Fibroblast of the conjunctiva (primary cell): ENCODE measurements at regions not wholly inside any gene's neighbourhood (a gene's known extent, or its start where the extent isn't known, plus 50 kb on each side); places are given as distances from the start of the nearest gene placed in this dataset.

Experiments used
- DNase-seq: peaks from one replicate; pipeline ENCODE4 v3.0.0-alpha.2; 2010; ENCODE audit warnings: low read depth

- no peak for DNase-seq
Measured at GRCh38 chr7:27299861-27300260, 57.3 kb downstream of the EVX1 start.

GRCh38 chr7:27300421-27300820 is 57.8 kb downstream of the EVX1 start:
- DNase-seq, result no peak

- no peak for DNase-seq
Measured at GRCh38 chr7:27302590-27302989, 60.0 kb downstream of the EVX1 start.

- DNase-seq, result no peak
Measured at GRCh38 chr7:27303026-27303425, 60.4 kb downstream of the EVX1 start.

- no peak for DNase-seq
Measured at GRCh38 chr7:27305854-27306253, 63.3 kb downstream of the EVX1 start.

- no peak for DNase-seq
Measured at GRCh38 chr7:27312820-27313219, 70.2 kb downstream of the EVX1 start.

GRCh38 chr7:27314111-27314510 is 71.5 kb downstream of the EVX1 start:
- DNase-seq, result no peak

- no peak for DNase-seq
Measured at GRCh38 chr7:27315066-27315465, 72.5 kb downstream of the EVX1 start.

GRCh38 chr7:27316311-27316710 is 73.7 kb downstream of the EVX1 start:
- DNase-seq, result no peak

- DNase-seq, result no peak
Measured at GRCh38 chr7:27324246-27324645, 81.6 kb downstream of the EVX1 start.

- DNase-seq, result no peak
Measured at GRCh38 chr7:27329909-27330308, 87.3 kb downstream of the EVX1 start.

GRCh38 chr7:27339478-27339877 is 96.9 kb downstream of the EVX1 start:
- DNase-seq, result no peak

GRCh38 chr7:27344471-27344870 is 101.9 kb downstream of the EVX1 start:
- DNase-seq, result no peak

- DNase-seq, result no peak
Measured at GRCh38 chr7:27345164-27345887, 102.7 kb downstream of the EVX1 start.

GRCh38 chr7:27345997-27346396 is 103.4 kb downstream of the EVX1 start:
- no peak for DNase-seq

- no peak for DNase-seq
Measured at GRCh38 chr7:27346531-27347275, 104.1 kb downstream of the EVX1 start.

GRCh38 chr7:27347276-27347640 is 104.7 kb downstream of the EVX1 start:
- no peak for DNase-seq

GRCh38 chr7:27349621-27350020 is 107.0 kb downstream of the EVX1 start:
- no peak for DNase-seq

GRCh38 chr7:27351137-27351536 is 108.5 kb downstream of the EVX1 start:
- no peak for DNase-seq

- no peak for DNase-seq
Measured at GRCh38 chr7:27351786-27352185, 109.2 kb downstream of the EVX1 start.

- DNase-seq, result no peak
Measured at GRCh38 chr7:27359181-27360125, 116.9 kb downstream of the EVX1 start.

GRCh38 chr7:27361522-27361921 is 118.9 kb downstream of the EVX1 start:
- DNase-seq, result no peak

- DNase-seq, result no peak
Measured at GRCh38 chr7:27362026-27362425, 119.4 kb downstream of the EVX1 start.
